ENCODE measurements at regions not wholly inside any gene's neighbourhood (a gene's known extent, or its start where the extent isn't known, plus 50 kb on each side); places are given as distances from the start of the nearest gene placed in this dataset.

DNA sequence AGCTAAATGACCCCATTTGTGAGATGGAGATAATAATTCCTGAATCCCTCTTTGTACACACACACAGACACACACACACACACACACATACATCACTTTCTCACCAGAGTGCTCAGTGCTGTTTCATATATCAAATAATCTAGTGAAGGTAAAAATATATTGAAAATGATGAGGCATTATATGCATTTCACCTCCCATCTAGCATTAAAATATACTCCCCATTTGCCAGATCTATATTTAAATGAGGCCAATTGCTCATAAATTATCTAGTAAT is 490.7 kb upstream of the FLRT2 start:
- H3K4me3 ChIP-seq (ENCODE audit: low read length in 2 of 2) = no peak overlapping the region
- no peaks in the 10 kb centered on the region for H3K9me3 ChIP-seq (ENCODE audit: control insufficient read depth in 2 of 2, insufficient read depth in 1 of 2, low read length in 1 of 2)
- no peaks in the 10 kb centered on the region for H3K27me3 ChIP-seq (ENCODE audit: control insufficient read depth in 2 of 2, insufficient read depth in 1 of 2, low read length in 1 of 2)
- H3K36me3 ChIP-seq (ENCODE audit: control insufficient read depth in 2 of 2, insufficient read depth in 2 of 2, low read length in 1 of 2) = no peaks in the 10 kb centered on the region
- H3K4me1 ChIP-seq (ENCODE audit: control insufficient read depth in 2 of 2, insufficient read depth in 2 of 2, low read length in 2 of 2) = no peaks in the 10 kb centered on the region
- no peak overlapping the region for H3K27ac ChIP-seq (ENCODE audit: low read depth in 1 of 2, low read length in 1 of 2)
- no peak for DNase-seq (ENCODE audit: low read depth in 6 of 9, low spot score in 9 of 9)

DNA sequence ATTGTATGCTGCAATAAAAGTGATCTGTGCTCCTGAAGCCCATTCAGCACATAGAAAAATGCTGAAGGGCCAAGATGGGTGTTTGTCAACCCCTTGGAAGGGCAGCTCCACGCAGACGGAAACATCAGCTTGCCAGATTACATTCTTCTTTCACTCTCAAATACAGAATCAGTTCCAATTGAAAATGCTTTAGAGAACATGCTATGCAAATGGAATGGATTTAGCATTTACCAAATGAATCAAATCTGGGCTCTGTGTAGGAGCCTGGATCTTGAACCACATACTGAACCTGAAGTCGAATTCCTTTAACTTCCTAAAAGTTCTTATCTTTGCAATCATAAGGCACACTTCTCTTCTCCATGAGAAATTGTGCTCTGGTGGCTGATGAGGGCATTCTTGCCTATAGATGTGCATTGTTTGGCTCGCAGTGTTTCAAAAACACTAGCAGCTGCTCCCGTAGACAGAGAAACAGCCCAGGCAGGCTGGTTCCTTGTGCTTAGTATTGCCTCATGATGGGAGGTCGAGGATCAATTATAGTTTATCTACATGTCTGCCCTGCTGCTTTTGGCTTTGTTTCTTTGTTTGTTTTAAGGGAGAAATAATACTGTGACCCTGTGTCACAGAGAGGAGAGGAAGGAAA is 489.8 kb upstream of the FLRT2 start:
- Histone ChIP-seq H3K27ac (ENCODE audit: low read depth in 1 of 2, low read length in 1 of 2) (no peak overlapping the region), H3K4me1 (ENCODE audit: control insufficient read depth in 2 of 2, insufficient read depth in 2 of 2, low read length in 2 of 2) (no peaks in the 10 kb centered on the region), H3K4me3 (ENCODE audit: low read length in 2 of 2) (no peak overlapping the region), H3K27me3 (ENCODE audit: control insufficient read depth in 2 of 2, insufficient read depth in 1 of 2, low read length in 1 of 2) (no peaks in the 10 kb centered on the region), H3K36me3 (ENCODE audit: control insufficient read depth in 2 of 2, insufficient read depth in 2 of 2, low read length in 1 of 2) (no peaks in the 10 kb centered on the region), H3K9me3 (ENCODE audit: control insufficient read depth in 2 of 2, insufficient read depth in 1 of 2, low read length in 1 of 2) (no peaks in the 10 kb centered on the region)
- 68% methylated on average over 6 of the region's 6 CpGs for WGBS
- DNase-seq (ENCODE audit: low read depth in 6 of 9, low spot score in 9 of 9) = no peak

DNA sequence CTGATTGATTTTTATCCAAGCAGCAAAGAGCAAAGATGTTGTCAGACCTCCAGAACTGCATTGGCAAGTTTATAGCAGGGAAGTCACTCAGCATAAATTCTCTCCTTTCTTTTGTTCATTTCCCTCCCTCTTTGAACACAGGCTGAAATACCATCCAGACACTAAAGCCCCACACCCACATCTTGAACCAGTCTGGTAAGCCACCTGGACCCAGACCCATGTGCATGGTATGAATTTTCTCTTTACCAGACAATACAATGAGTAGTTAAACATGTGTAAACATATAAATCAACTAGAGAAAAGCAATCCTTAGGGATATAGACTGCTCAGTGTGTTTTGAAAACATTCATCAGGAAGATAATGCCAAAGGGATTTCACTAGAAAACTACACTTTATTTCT is 488.3 kb upstream of the FLRT2 start:
- no peaks in the 10 kb centered on the region for H3K27me3 ChIP-seq (ENCODE audit: control insufficient read depth in 2 of 2, insufficient read depth in 1 of 2, low read length in 1 of 2)
- no peak for DNase-seq (ENCODE audit: low read depth in 6 of 9, low spot score in 9 of 9)
- no peaks in the 10 kb centered on the region for H3K4me1 ChIP-seq (ENCODE audit: control insufficient read depth in 2 of 2, insufficient read depth in 2 of 2, low read length in 2 of 2)

DNA sequence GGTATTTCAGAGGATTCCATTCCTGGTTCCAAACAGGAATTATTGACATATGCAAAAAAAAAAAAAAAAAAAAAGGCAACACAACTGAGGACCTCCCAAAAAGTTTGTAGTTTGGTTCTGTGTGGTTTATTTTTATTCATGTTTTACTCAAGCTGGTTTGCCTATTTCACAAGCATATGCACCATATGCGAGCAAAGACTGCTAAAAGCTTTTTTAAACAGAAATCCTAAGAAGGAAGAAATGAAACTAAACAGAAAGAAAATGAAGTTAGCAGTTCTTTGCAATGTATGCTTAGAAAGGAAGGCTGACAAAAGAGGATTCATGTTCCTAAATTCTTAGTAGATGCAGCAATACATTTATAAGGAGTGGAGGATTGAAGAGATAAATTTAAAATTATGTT is 487.6 kb upstream of the FLRT2 start:
- Histone ChIP-seq H3K4me1 (ENCODE audit: control insufficient read depth in 2 of 2, insufficient read depth in 2 of 2, low read length in 2 of 2) (no peaks in the 10 kb centered on the region), H3K36me3 (ENCODE audit: control insufficient read depth in 2 of 2, insufficient read depth in 2 of 2, low read length in 1 of 2) (no peaks in the 10 kb centered on the region), H3K27ac (ENCODE audit: low read depth in 1 of 2, low read length in 1 of 2) (no peak overlapping the region), H3K4me3 (ENCODE audit: low read length in 2 of 2) (no peak overlapping the region), H3K9me3 (ENCODE audit: control insufficient read depth in 2 of 2, insufficient read depth in 1 of 2, low read length in 1 of 2) (no peaks in the 10 kb centered on the region), H3K27me3 (ENCODE audit: control insufficient read depth in 2 of 2, insufficient read depth in 1 of 2, low read length in 1 of 2) (no peaks in the 10 kb centered on the region)
- DNase-seq (ENCODE audit: low read depth in 6 of 9, low spot score in 9 of 9) = no peak
- WGBS = 96% methylated on average over 1 of the region's 1 CpG

More for the DNA sequence above, 488.3 kb upstream of the FLRT2 start:
- Histone ChIP-seq H3K27ac (ENCODE audit: low read depth in 1 of 2, low read length in 1 of 2) (no peak overlapping the region), H3K9me3 (ENCODE audit: control insufficient read depth in 2 of 2, insufficient read depth in 1 of 2, low read length in 1 of 2) (no peaks in the 10 kb centered on the region), H3K36me3 (ENCODE audit: control insufficient read depth in 2 of 2, insufficient read depth in 2 of 2, low read length in 1 of 2) (no peaks in the 10 kb centered on the region), H3K4me3 (ENCODE audit: low read length in 2 of 2) (no peak overlapping the region)

DNA sequence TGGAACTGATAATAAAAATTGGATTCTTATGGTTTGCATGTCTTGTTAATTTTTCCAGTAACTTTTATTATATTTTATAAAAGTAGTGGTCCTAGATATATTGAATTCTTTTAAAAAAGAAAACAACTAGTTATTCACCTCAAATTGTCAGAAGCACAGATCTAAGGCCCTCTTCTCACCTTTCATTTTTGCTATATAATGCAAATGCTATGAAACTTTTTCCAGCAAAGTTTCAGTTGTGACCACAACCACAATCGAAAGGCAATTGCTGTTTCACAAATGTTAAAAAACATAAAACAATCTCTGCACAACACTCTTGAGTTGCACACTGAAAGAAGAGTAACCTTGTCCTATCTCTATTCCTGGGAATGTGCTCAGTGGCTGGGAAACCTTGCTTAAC is 479.8 kb upstream of the FLRT2 start:
- H3K27ac ChIP-seq (ENCODE audit: low read depth in 1 of 2, low read length in 1 of 2) = no peak overlapping the region
- no peaks in the 10 kb centered on the region for H3K27me3 ChIP-seq (ENCODE audit: control insufficient read depth in 2 of 2, insufficient read depth in 1 of 2, low read length in 1 of 2)
- H3K4me1 ChIP-seq (ENCODE audit: control insufficient read depth in 2 of 2, insufficient read depth in 2 of 2, low read length in 2 of 2) = no peaks in the 10 kb centered on the region
- DNase-seq (ENCODE audit: low read depth in 6 of 9, low spot score in 9 of 9) = no peak
- H3K36me3 ChIP-seq (ENCODE audit: control insufficient read depth in 2 of 2, insufficient read depth in 2 of 2, low read length in 1 of 2) = no peaks in the 10 kb centered on the region
- H3K9me3 ChIP-seq (ENCODE audit: control insufficient read depth in 2 of 2, insufficient read depth in 1 of 2, low read length in 1 of 2) = peaks cover 0 to 8% of the 10 kb centered on the region in 2 donors
- no peak overlapping the region for H3K4me3 ChIP-seq (ENCODE audit: low read length in 2 of 2)
- WGBS = 94% methylated on average over 1 of the region's 1 CpG

DNA sequence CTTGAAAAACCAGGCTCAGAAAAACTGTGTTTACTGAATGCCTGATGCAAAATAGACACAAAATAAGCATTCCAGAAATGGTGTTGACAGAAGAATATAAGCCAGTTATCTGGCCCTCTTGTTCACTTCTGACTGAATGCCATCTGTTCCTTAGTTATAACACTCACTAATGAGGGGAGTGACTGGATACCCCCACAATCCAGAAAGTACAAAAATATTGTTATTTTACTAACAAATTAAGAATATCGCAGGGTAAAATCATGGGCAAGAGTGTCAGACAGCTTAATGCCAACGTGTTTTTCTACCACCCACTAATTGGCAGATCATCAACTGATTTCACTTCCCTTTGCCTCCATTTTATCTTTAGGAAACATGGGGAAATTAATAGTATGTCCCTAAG is 477.3 kb upstream of the FLRT2 start:
- 93% methylated on average over 2 of the region's 2 CpGs for WGBS
- H3K27me3 ChIP-seq (ENCODE audit: control insufficient read depth in 2 of 2, insufficient read depth in 1 of 2, low read length in 1 of 2) = no peaks in the 10 kb centered on the region
- H3K4me3 ChIP-seq (ENCODE audit: low read length in 2 of 2) = no peak overlapping the region
- peaks cover 0 to 8% of the 10 kb centered on the region in 2 donors for H3K9me3 ChIP-seq (ENCODE audit: control insufficient read depth in 2 of 2, insufficient read depth in 1 of 2, low read length in 1 of 2)
- H3K4me1 ChIP-seq (ENCODE audit: control insufficient read depth in 2 of 2, insufficient read depth in 2 of 2, low read length in 2 of 2) = no peaks in the 10 kb centered on the region
- no peak overlapping the region for H3K27ac ChIP-seq (ENCODE audit: low read depth in 1 of 2, low read length in 1 of 2)
- no peaks in the 10 kb centered on the region for H3K36me3 ChIP-seq (ENCODE audit: control insufficient read depth in 2 of 2, insufficient read depth in 2 of 2, low read length in 1 of 2)
- no peak for DNase-seq (ENCODE audit: low read depth in 6 of 9, low spot score in 9 of 9)

DNA sequence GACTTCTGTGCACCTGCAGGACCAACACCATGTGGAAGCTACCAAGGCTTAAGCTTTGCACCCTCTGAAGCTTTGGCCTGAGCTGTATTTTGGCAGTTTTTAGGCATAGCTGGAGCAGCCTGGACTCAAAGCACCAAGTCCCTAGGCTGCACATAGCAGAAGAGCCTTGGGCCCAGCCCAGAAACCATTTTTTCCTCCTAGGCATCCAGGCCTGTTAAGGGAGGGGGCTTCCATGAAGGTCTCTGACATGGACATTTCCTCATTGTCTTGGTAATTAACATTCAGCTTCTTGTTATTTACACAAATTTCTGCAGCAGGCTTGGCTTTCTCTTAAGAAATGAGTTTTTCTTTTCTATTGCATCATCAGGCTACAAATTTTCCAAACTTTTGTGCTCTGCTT is 475.8 kb upstream of the FLRT2 start:
- Histone ChIP-seq H3K9me3 (ENCODE audit: control insufficient read depth in 2 of 2, insufficient read depth in 1 of 2, low read length in 1 of 2) (peaks cover 0 to 8% of the 10 kb centered on the region in 2 donors), H3K4me1 (ENCODE audit: control insufficient read depth in 2 of 2, insufficient read depth in 2 of 2, low read length in 2 of 2) (no peaks in the 10 kb centered on the region), H3K36me3 (ENCODE audit: control insufficient read depth in 2 of 2, insufficient read depth in 2 of 2, low read length in 1 of 2) (no peaks in the 10 kb centered on the region), H3K27ac (ENCODE audit: low read depth in 1 of 2, low read length in 1 of 2) (no peak overlapping the region), H3K27me3 (ENCODE audit: control insufficient read depth in 2 of 2, insufficient read depth in 1 of 2, low read length in 1 of 2) (no peaks in the 10 kb centered on the region), H3K4me3 (ENCODE audit: low read length in 2 of 2) (no peak overlapping the region)
- no peak for DNase-seq (ENCODE audit: low read depth in 6 of 9, low spot score in 9 of 9)

DNA sequence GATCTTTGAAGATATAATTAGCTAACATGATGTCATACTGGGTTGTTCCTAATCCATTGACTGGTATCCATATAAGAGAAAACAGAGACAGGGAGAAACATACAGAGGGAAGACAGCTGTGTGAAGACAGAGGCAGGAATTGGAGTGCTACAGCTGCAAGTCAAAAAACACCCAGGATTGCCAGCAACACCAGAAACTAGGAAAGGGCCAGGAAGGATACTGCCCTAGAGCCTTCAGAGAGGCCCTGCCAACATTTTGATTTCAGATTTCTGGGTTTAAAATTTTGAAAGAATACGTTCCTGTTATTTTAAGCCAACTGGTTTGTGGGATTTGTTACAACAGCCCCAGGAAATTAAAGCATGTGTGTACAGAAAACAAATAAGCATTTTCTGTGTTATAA is 473.7 kb upstream of the FLRT2 start:
- H3K36me3 ChIP-seq (ENCODE audit: control insufficient read depth in 2 of 2, insufficient read depth in 2 of 2, low read length in 1 of 2) = no peaks in the 10 kb centered on the region
- WGBS = 92% methylated on average over 1 of the region's 1 CpG
- no peaks in the 10 kb centered on the region for H3K27me3 ChIP-seq (ENCODE audit: control insufficient read depth in 2 of 2, insufficient read depth in 1 of 2, low read length in 1 of 2)
- H3K9me3 ChIP-seq (ENCODE audit: control insufficient read depth in 2 of 2, insufficient read depth in 1 of 2, low read length in 1 of 2) = peaks cover 0 to 8% of the 10 kb centered on the region in 2 donors
- no peaks in the 10 kb centered on the region for H3K4me1 ChIP-seq (ENCODE audit: control insufficient read depth in 2 of 2, insufficient read depth in 2 of 2, low read length in 2 of 2)
- H3K4me3 ChIP-seq (ENCODE audit: low read length in 2 of 2) = no peak overlapping the region
- DNase-seq (ENCODE audit: low read depth in 6 of 9, low spot score in 9 of 9) = no peak
- H3K27ac ChIP-seq (ENCODE audit: low read depth in 1 of 2, low read length in 1 of 2) = no peak overlapping the region

DNA sequence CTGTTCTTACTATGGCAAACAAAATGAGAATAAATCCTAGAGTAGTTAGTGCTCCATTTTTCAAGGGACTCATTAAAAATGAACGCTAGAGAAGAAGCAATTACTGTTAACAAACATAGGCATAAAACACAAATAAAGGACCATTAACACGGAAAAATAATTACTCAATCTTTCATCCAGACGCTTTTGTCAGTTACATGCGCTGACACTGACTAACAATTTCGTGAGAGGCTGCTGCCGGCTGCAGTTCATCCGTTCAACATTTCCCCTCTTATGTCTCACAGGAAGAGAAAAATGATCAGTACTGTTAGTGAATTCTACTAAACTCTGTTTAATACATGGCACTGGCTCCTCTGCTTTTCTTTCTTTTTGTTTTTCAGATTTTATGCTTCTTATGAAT is 472.7 kb upstream of the FLRT2 start:
- no peaks in the 10 kb centered on the region for H3K4me1 ChIP-seq (ENCODE audit: control insufficient read depth in 2 of 2, insufficient read depth in 2 of 2, low read length in 2 of 2)
- no peak overlapping the region for H3K4me3 ChIP-seq (ENCODE audit: low read length in 2 of 2)
- no peaks in the 10 kb centered on the region for H3K27me3 ChIP-seq (ENCODE audit: control insufficient read depth in 2 of 2, insufficient read depth in 1 of 2, low read length in 1 of 2)
- peaks cover 0 to 8% of the 10 kb centered on the region in 2 donors for H3K9me3 ChIP-seq (ENCODE audit: control insufficient read depth in 2 of 2, insufficient read depth in 1 of 2, low read length in 1 of 2)
- no peaks in the 10 kb centered on the region for H3K36me3 ChIP-seq (ENCODE audit: control insufficient read depth in 2 of 2, insufficient read depth in 2 of 2, low read length in 1 of 2)
- 92% methylated on average over 7 of the region's 7 CpGs for WGBS
- no peak for DNase-seq (ENCODE audit: low read depth in 6 of 9, low spot score in 9 of 9)
- no peak overlapping the region for H3K27ac ChIP-seq (ENCODE audit: low read depth in 1 of 2, low read length in 1 of 2)

DNA sequence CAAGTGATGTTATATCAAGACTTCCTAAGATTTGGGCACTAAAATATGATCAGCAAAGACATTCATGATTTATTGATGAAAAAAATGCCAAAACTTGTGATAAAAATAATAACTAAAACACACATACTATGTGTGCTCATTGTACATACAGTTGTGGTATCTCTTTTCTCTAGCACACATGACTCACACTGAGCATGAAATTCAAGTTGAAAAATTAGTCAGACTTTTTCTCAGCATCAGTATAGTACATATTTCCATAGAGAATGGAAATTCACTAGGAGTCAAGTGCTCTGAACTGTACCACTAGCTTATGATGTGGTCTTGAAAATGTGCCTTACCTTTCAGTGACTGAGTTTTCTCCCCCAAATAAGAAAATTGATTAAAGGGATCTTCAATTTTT is 471.8 kb upstream of the FLRT2 start:
- Histone ChIP-seq H3K36me3 (ENCODE audit: control insufficient read depth in 2 of 2, insufficient read depth in 2 of 2, low read length in 1 of 2) (no peaks in the 10 kb centered on the region), H3K4me1 (ENCODE audit: control insufficient read depth in 2 of 2, insufficient read depth in 2 of 2, low read length in 2 of 2) (no peaks in the 10 kb centered on the region), H3K4me3 (ENCODE audit: low read length in 2 of 2) (no peak overlapping the region), H3K9me3 (ENCODE audit: control insufficient read depth in 2 of 2, insufficient read depth in 1 of 2, low read length in 1 of 2) (peaks cover 0 to 8% of the 10 kb centered on the region in 2 donors), H3K27me3 (ENCODE audit: control insufficient read depth in 2 of 2, insufficient read depth in 1 of 2, low read length in 1 of 2) (no peaks in the 10 kb centered on the region), H3K27ac (ENCODE audit: low read depth in 1 of 2, low read length in 1 of 2) (no peak overlapping the region)
- no peak for DNase-seq (ENCODE audit: low read depth in 6 of 9, low spot score in 9 of 9)

All from thymus (tissue), 11 donors.